ENCODE measurements at regions not wholly inside any gene's neighbourhood (a gene's known extent, or its start where the extent isn't known, plus 50 kb on each side); places are given as distances from the start of the nearest gene placed in this dataset.

- Histone ChIP-seq H3K9me3 (ENCODE audit: control insufficient read depth, insufficient read depth, low read depth, low read length) (no peaks in the 10 kb centered on the region), H3K4me1 (ENCODE audit: control insufficient read depth, insufficient read depth, low read length) (no peaks in the 10 kb centered on the region), H3K27ac (ENCODE audit: extremely low read depth, low read depth, low read length) (no peak overlapping the region), H3K36me3 (ENCODE audit: control insufficient read depth in 2 of 2, insufficient read depth in 1 of 2, low read length in 2 of 2) (no peaks in the 10 kb centered on the region), H3K4me3 (ENCODE audit: low read depth, low read length) (no peak overlapping the region)
- ChIA-PET CTCF (no interaction called here), POLR2A (no interaction called here)
- TF ChIP-seq KLF7 (tag by site-specific recombination; IDR thresholded peaks at IDR 0.05; ENCODE audit: borderline replicate concordance), result no peak
- TF ChIP-seq EGR2 (tag by site-specific recombination; IDR thresholded peaks at IDR 0.05; ENCODE audit: low read depth), result no peak
- TF ChIP-seq KLF1 (tag by site-specific recombination; IDR thresholded peaks at IDR 0.05), result no peak
- no peak for TF ChIP-seq ZBTB48 (tag by site-specific recombination; IDR thresholded peaks at IDR 0.05)
- TF ChIP-seq ZNF677 (tag by site-specific recombination; IDR thresholded peaks at IDR 0.05), result no peak
- TF ChIP-seq ZNF747 (tag by site-specific recombination; IDR thresholded peaks at IDR 0.05), result no peak
- TF ChIP-seq CTCF (tag by site-specific recombination; IDR thresholded peaks at IDR 0.05), result no peak
- TF ChIP-seq ZBTB10 (tag by site-specific recombination; IDR thresholded peaks at IDR 0.05), result no peak
- TF ChIP-seq TRIM28 (IDR thresholded peaks at IDR 0.05; ENCODE audit: borderline replicate concordance, low read length), result no peak
- TF ChIP-seq PRDM4 (tag by site-specific recombination; IDR thresholded peaks at IDR 0.05), result no peak
- no peak for TF ChIP-seq BCL6B (tag by site-specific recombination; IDR thresholded peaks at IDR 0.05)
- no peak for TF ChIP-seq ZSCAN18 (tag by site-specific recombination; IDR thresholded peaks at IDR 0.05)
- no peak for TF ChIP-seq SCRT2 (tag by site-specific recombination; IDR thresholded peaks at IDR 0.05)
- TF ChIP-seq ZFHX2 (tag by site-specific recombination; conservative IDR thresholded peaks at IDR 0.05), result no peak
- TF ChIP-seq TCF7L2 (IDR thresholded peaks at IDR 0.05; ENCODE audit: borderline replicate concordance, low read depth, low read length), result no peak
- TF ChIP-seq AEBP2 (tag by site-specific recombination; IDR thresholded peaks at IDR 0.05; ENCODE audit: borderline replicate concordance), result no peak
- no peak for TF ChIP-seq ZNF404 (tag by site-specific recombination; IDR thresholded peaks at IDR 0.05)
These were observed 1035.7 kb upstream of the NUDT12 start for GRCh38 chr5:104598285-104598684.

Data from HEK293 (cell line).